Neural progenitor cell (in vitro differentiated cells): ENCODE measurements at regions not wholly inside any gene's neighbourhood (a gene's known extent, or its start where the extent isn't known, plus 50 kb on each side); places are given as distances from the start of the nearest gene placed in this dataset.

Experiments used
- DNase-seq: peaks from one replicate; pipeline ENCODE4 v3.0.0-alpha.2; 2016; ENCODE audit warnings: low spot score
- H2AFZ ChIP-seq: fragments of 200-600 bp; sonication (generic); replicated peaks from 2 replicates; pipeline ENCODE4 v1.6.1; 2016; ENCODE audit warnings: antibody characterized with exemption
- H3F3A ChIP-seq: fragments of 200-600 bp; sonication (generic); 2 replicates; pipeline ENCODE4 v1.6.1; 2016; ENCODE audit warnings: antibody characterized with exemption, low read depth
- H3K27ac ChIP-seq: fragments of 200-600 bp; sonication (generic); 2 replicates; pipeline ENCODE4 v1.5.1; 2016; ENCODE audit warnings: mild to moderate bottlenecking
- H3K27me3 ChIP-seq: fragments of 200-600 bp; sonication (generic); 2 replicates; pipeline ENCODE4 v1.6.1; 2016; ENCODE audit warnings: mild to moderate bottlenecking, moderate library complexity
- H3K36me3 ChIP-seq: fragments of 200-600 bp; sonication (generic); 2 replicates; pipeline ENCODE4 v1.5.1; 2016
- H3K4me1 ChIP-seq: fragments of 200-600 bp; sonication (generic); 2 replicates; pipeline ENCODE4 v1.6.1; 2016; ENCODE audit warnings: mixed run types
- H3K4me2 ChIP-seq: fragments of 200-600 bp; sonication (generic); 2 replicates; pipeline ENCODE4 v1.6.1; 2016
- H3K4me3 ChIP-seq: fragments of 200-600 bp; sonication (generic); 2 replicates; pipeline ENCODE4 v1.5.1; 2016
- H3K79me2 ChIP-seq: fragments of 200-600 bp; sonication (generic); 2 replicates; pipeline ENCODE4 v1.6.1; 2016; ENCODE audit warnings: low read depth
- H3K9ac ChIP-seq: fragments of 200-600 bp; sonication (generic); 2 replicates; pipeline ENCODE4 v1.6.1; 2016
- H3K9me3 ChIP-seq: fragments of 200-600 bp; sonication (generic); 2 replicates; pipeline ENCODE4 v1.5.1; 2016; ENCODE audit warnings: low read depth
- H4K20me1 ChIP-seq: fragments of 200-600 bp; sonication (generic); 2 replicates; pipeline ENCODE4 v1.6.1; 2016; ENCODE audit warnings: low read depth
- H3K27ac Mint-ChIP-seq: 3 replicates; pipeline ENCODE4 v1.8.0; 2021; ENCODE audit warnings: mixed read lengths
- H3K27me3 Mint-ChIP-seq: 2 replicates; pipeline ENCODE4 v1.8.0; 2022; ENCODE audit warnings: low read depth, mild to moderate bottlenecking, inconsistent platforms, moderate library complexity, mixed read lengths; ENCODE audit not compliant: insufficient read depth
- H3K36me3 Mint-ChIP-seq: 3 replicates; pipeline ENCODE4 v1.8.0; 2021; ENCODE audit warnings: mixed read lengths
- H3K4me1 Mint-ChIP-seq: 3 replicates; pipeline ENCODE4 v1.8.0; 2021; ENCODE audit warnings: mixed read lengths
- H3K4me3 Mint-ChIP-seq: 3 replicates; pipeline ENCODE4 v1.8.0; 2021; ENCODE audit warnings: mild to moderate bottlenecking, moderate library complexity, mixed read lengths
- H3K9me3 Mint-ChIP-seq: 3 replicates; pipeline ENCODE4 v1.8.0; 2020; ENCODE audit warnings: mixed read lengths
- CTCF ChIP-seq: fragments of 200-600 bp; sonication (generic); IDR thresholded peaks from 2 replicates; pipeline ENCODE4 v1.5.1; 2017; ENCODE audit warnings: antibody characterized with exemption, mild to moderate bottlenecking
- EZH2 ChIP-seq: fragments of 200-600 bp; sonication (generic); IDR thresholded peaks from 2 replicates; pipeline ENCODE4 v1.6.1; 2017; ENCODE audit warnings: antibody characterized with exemption, mild to moderate bottlenecking, moderate library complexity
- EZH2phosphoT487 ChIP-seq: fragments of 200-600 bp; sonication (generic); IDR thresholded peaks from 2 replicates; pipeline ENCODE4 v1.6.1; 2017; ENCODE audit warnings: antibody characterized with exemption

- Mint-ChIP-seq H3K27me3 (peaks cover 13% of the 10 kb centered on the region), H3K4me1 (peaks cover 28% of the 10 kb centered on the region), H3K4me3 (no peak overlapping the region), H3K27ac (no peak overlapping the region), H3K9me3 (no peaks in the 10 kb centered on the region), H3K36me3 (no peaks in the 10 kb centered on the region)
- Histone ChIP-seq H3K4me2 (no peak overlapping the region), H3K27me3 (no peaks in the 10 kb centered on the region), H4K20me1 (no peaks in the 10 kb centered on the region), H3K9me3 (no peaks in the 10 kb centered on the region), H3K9ac (no peak overlapping the region), H2AFZ (no peak overlapping the region), H3K4me3 (no peak overlapping the region), H3F3A (no peaks in the 10 kb centered on the region), H3K79me2 (no peaks in the 10 kb centered on the region), H3K4me1 (peaks cover 4% of the 10 kb centered on the region), H3K27ac (no peak overlapping the region), H3K36me3 (no peaks in the 10 kb centered on the region)
- TF ChIP-seq EZH2 = no peak
- no peak for TF ChIP-seq EZH2phosphoT487
- no peak for TF ChIP-seq CTCF
- no peak for DNase-seq
Observed at GRCh38 chr7:130927564-130927963, 193.6 kb upstream of the KLF14 start.

- Histone ChIP-seq H3K79me2 (no peaks in the 10 kb centered on the region), H2AFZ (no peak overlapping the region), H3K4me3 (no peak overlapping the region), H3K27ac (no peak overlapping the region), H4K20me1 (no peaks in the 10 kb centered on the region), H3F3A (no peaks in the 10 kb centered on the region), H3K36me3 (no peaks in the 10 kb centered on the region), H3K27me3 (no peaks in the 10 kb centered on the region), H3K9me3 (no peaks in the 10 kb centered on the region), H3K4me1 (no peaks in the 10 kb centered on the region), H3K4me2 (no peak overlapping the region), H3K9ac (no peak overlapping the region)
- Mint-ChIP-seq H3K36me3 (no peaks in the 10 kb centered on the region), H3K9me3 (no peaks in the 10 kb centered on the region), H3K27me3 (peaks cover 14% of the 10 kb centered on the region), H3K4me3 (no peak overlapping the region), H3K27ac (no peak overlapping the region), H3K4me1 (peaks cover 18% of the 10 kb centered on the region)
- DNase-seq = no peak
- TF ChIP-seq CTCF (no peak), EZH2 (no peak), EZH2phosphoT487 (no peak)
Observed at GRCh38 chr7:130929896-130930659, 196.1 kb upstream of the KLF14 start.

- no peaks in the 10 kb centered on the region for H3K79me2 ChIP-seq
- H3K4me3 ChIP-seq = no peak overlapping the region
- H4K20me1 ChIP-seq = no peaks in the 10 kb centered on the region
- H3K27ac ChIP-seq = no peak overlapping the region
- DNase-seq = no peak
- no peaks in the 10 kb centered on the region for H3K27me3 ChIP-seq
- no peaks in the 10 kb centered on the region for H3K36me3 ChIP-seq
- H3K4me1 ChIP-seq = no peaks in the 10 kb centered on the region
- H3F3A ChIP-seq = no peaks in the 10 kb centered on the region
- Mint-ChIP-seq H3K27me3 (peaks cover 15% of the 10 kb centered on the region), H3K4me3 (no peak overlapping the region), H3K4me1 (peaks cover 15% of the 10 kb centered on the region), H3K36me3 (no peaks in the 10 kb centered on the region), H3K9me3 (no peaks in the 10 kb centered on the region), H3K27ac (no peak overlapping the region)
- no peak overlapping the region for H3K4me2 ChIP-seq
- no peak overlapping the region for H2AFZ ChIP-seq
- no peaks in the 10 kb centered on the region for H3K9me3 ChIP-seq
- TF ChIP-seq CTCF = no peak
- no peak for TF ChIP-seq EZH2
- no peak for TF ChIP-seq EZH2phosphoT487
- H3K9ac ChIP-seq = no peak overlapping the region
Observed at GRCh38 chr7:130930681-130931080, 196.7 kb upstream of the KLF14 start.
